ENCODE measurements at regions not wholly inside any gene's neighbourhood (a gene's known extent, or its start where the extent isn't known, plus 50 kb on each side); places are given as distances from the start of the nearest gene placed in this dataset.

DNA sequence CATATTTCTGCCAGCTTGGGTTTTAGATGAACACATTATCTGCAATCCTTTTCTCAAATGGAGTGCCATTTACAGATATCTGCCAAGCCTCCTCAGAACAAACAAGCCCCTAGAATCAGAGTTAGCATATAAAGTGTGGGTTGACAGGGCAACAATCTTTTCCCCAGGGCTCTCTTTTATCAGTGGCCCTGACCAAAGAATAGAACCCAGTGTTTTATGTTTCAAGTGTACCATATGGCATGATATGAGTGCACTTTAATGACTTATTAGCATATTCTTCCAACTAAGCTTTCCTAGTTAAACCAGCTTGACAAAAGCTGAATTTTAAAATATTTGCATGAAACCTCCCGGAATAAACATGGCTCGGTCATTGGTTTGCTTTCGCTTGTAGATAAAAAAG, 57.3 kb downstream of the EVX1 start:
- DNase-seq = no peak

GRCh38 chr7:27300421-27300820, 57.8 kb downstream of the EVX1 start:
- no peak for DNase-seq

DNA sequence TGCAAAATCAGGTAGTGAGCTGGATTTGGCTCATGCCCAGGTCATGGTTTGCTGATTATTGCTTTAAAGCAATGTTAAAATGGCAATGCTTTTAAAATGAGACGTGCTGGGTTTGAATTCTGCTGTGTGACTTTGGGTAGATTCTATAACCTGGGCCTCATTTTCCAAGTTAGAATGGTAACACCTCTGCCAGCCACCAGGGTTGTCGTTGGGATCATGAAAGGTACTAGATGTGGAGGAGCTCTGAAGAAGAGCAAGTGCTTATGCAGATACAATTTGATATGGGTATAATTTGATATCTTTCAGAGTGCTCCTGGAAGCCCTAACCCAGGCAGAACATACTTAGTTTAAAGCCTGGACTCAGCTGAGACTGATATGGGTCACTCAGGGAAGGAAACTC, 60.0 kb downstream of the EVX1 start:
- no peak for DNase-seq

DNA sequence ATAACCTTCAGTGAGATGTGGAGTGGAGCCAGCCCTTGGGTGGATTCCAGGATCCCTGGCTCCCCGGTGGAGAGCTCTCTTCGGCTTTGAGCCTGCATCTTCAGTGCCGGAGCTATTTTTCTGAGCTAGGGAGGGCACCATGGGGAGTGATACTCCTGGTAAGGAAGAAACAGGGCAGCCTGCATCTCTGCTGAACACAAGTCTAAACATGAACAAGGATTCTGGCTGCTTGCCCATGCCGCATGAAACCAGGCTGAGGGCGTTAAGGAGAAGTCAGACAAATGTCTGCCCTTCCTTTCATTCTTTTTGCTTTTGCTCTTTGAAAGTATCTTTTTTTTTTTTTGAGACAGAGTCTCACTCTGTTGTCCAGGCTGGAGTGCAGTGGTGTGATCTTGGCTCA, 60.4 kb downstream of the EVX1 start:
- DNase-seq = no peak

DNA sequence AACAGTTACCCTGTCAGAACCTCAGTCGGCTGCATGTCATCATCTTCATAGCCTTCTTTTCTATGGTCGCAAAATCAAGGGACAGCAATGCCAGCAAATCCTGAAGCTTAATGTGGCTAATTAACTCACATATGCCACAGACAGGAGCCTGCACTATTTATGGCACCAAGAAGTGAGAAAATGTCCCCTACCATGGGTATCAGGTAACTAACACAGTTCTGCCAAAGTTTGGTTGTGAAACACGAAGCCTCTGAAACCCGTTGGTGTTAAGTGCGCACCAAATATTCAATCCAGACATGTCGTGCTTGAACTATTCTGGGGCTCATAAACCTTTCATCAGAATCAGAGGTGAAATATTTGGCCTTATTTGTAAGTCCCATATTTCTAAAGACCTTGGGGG, 63.3 kb downstream of the EVX1 start:
- no peak for DNase-seq

- DNase-seq = no peak
These were observed 70.2 kb downstream of the EVX1 start for GRCh38 chr7:27312820-27313219.

DNA sequence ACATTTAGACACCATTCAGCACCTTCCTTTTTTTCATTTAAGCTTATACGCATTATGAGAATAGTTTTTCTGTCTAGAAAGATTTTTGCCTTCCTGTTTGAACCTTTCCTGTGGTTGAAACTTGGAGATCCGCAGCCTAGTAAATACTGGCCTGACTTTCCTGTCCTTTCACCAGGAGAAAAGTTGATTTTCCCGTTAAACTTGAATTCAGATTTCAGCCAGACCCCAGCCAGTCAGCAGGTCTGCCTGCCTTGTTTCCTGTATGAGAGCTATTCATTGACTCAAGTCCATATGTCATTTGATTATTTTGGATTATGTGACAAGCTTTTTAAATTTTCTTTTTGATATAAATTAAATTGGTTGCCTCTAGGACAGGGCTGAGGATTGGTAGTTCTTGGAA, 71.5 kb downstream of the EVX1 start:
- peak; percentile 23 for DNase-seq

DNA sequence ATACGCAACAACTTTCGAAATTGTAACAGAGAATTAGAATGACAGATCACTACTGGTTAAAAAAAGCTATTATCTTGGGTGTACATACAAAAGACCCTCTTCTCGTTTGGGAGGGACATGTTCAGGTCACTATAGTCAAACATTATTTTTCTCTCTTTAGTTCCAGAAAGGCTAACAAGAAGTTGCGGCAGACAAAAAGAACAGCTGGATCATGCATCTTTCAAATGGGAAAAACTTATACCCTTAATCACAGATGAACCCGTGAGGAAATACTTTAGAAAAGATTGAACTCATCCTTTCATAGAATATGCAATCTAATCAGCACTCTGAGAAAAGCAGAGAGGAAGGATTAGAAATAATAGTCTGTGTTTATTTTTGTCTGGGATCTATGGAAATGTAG, 72.5 kb downstream of the EVX1 start:
- no peak for DNase-seq

GRCh38 chr7:27316311-27316710, 73.7 kb downstream of the EVX1 start:
- DNase-seq = no peak

GRCh38 chr7:27324246-27324645, 81.6 kb downstream of the EVX1 start:
- no peak for DNase-seq

GRCh38 chr7:27329909-27330308, 87.3 kb downstream of the EVX1 start:
- DNase-seq = no peak

DNA sequence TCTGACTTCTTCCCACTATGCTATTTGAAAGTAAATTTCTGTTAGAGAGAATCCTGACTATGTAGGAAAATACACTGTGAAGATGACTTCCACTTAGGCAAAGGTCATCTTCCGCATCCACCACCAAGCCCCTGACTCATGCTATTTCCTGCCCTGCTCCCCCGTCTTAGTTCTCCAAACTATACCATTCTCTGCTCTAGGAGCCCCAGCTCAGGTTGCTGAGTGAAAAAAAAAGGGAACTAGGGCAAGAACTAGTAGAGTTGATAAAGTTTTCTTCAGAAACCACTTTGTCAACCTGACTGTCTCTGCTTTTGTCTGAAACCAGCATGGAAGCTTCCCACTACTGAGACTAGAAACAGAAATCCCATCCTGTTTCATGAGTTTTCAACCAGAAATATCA, 96.9 kb downstream of the EVX1 start:
- DNase-seq = no peak

DNA sequence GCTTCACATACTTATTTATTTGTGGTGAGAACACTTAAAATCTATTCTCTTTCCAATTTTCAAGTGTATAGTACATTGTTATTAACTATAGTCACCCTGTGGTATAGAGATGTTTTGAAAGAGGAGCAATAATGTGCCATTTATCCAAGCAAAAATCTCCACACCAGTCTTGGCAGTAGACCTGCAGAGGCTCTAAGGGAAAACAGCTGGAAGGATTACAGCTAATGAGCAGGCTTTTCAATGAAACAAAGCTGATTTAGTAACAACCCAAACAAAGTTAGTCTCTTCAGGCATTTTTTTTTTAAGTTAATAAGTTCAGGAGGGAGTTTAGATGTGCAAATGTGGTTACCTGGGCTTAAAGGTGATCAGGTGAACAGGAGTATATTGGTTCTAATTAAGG, 101.9 kb downstream of the EVX1 start:
- no peak for DNase-seq

DNA sequence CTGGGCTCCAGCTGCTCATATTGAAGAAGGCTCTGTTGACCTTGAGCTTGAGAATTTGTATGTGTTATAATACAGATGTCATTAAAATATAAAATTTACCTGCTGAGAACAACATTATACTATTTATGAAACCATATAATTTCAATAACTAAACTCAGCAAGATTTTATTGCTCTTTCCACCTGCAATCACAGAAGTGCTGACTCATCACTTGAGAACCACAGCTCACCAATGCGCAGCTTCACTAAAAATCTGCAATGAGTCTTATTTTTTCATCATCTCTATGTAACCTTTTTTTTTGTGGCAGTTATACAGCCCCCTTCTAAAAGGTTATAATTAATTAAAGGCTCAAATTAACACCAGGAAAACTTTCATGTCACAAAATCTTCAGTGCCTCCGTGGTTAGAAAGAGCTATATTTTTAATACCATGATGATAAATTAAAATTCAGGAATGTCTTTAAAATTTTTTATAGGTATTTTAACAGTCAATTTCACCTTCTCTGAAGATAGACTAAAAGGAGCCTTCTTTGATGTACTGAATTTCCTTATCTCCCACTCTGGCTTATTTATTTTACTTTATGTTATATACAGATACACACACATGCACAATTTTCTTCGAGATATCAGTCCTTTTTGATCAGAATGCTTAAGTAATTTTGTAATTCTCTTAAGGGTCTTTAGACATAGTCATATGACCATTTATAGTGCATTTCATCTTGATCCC, 102.7 kb downstream of the EVX1 start:
- no peak for DNase-seq

GRCh38 chr7:27345997-27346396, 103.4 kb downstream of the EVX1 start:
- DNase-seq = no peak

- DNase-seq = peak; percentile 24
These were observed 104.1 kb downstream of the EVX1 start for GRCh38 chr7:27346531-27347275.

- no peak for DNase-seq
These were observed 104.7 kb downstream of the EVX1 start for GRCh38 chr7:27347276-27347640.

DNA sequence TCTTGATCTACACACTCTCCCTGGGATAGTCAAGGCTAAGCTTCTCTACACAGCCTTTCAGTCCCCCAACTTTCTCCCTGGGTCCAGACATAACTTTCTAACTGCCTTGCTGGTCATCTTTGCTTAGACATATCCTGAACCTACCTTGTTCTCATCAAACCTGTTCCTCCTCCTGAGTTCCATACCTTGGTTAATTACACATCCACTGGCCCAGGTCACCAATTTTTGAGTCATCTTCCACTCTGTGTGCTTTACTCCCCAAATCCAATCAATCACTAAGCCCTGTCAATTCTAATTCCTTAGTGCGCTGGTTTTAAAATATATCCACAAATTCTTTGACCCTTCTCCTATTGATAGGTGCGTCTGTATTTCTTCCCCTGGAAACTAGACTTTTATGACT, 107.0 kb downstream of the EVX1 start:
- no peak for DNase-seq

DNA sequence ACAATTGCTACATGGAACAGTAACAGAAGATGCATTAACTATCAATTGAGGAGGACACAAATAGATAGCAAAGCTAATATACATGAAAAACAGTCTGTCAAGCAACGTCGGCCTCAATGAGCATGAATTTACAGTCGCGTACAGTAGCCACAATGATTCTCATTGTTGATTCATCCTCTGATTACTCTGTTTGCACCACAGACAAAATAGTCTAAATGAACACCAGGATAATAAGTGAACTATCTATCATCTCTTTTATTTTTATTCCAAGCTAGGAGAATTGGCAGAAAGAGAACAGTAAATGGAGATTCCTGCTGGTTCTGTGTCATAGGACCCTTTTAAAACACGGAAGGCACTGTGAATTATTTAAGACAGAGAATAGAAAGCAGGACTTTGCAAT, 108.5 kb downstream of the EVX1 start:
- no peak for DNase-seq

DNA sequence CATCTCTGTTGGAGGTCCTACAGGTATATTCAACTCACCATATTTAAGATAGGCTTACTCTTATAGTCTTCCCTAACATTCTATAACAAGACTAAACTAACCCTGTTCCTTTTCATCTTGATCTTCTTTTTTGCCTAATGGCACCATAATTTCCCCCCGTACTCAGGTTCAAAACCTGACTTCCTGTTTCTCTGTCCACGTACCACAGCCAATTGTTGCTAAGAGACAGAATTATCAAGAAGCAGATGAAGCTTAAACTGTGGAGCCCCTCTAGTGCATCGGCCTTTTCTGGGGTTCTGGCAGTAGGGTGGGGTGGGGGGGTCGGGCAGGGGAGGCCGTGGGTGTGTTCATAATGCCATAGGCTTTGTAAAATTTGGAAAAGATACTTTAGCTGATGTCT, 109.2 kb downstream of the EVX1 start:
- no peak for DNase-seq

GRCh38 chr7:27359181-27360125, 116.9 kb downstream of the EVX1 start:
- no peak for DNase-seq

- no peak for DNase-seq
These were observed 118.9 kb downstream of the EVX1 start for GRCh38 chr7:27361522-27361921.

DNA sequence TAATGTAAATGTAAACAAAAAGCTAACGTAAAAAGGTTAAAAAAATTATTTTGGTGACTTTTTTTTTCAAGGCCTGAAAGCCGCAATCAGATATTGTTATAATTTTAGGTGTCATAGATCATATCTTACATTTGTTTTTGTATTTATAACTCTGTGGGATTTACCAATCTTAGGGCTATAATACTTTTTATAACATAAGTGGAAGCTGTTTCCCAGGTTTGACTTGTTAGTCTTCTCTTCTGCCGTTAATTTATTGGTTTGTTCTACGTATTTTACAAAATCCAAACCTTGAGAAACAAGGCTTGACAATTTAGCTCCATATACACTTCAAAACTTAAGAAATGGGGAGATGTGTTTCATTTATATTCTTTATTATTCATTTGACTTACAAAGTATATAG, 119.4 kb downstream of the EVX1 start:
- DNase-seq = no peak

Data from renal pelvis (tissue), 1 donor.